ENCODE measurements at regions not wholly inside any gene's neighbourhood (a gene's known extent, or its start where the extent isn't known, plus 50 kb on each side); places are given as distances from the start of the nearest gene placed in this dataset.

GRCh38 chr1:76012341-76013205 lies 62.0 kb upstream of the ST6GALNAC3 start:
- BruUV-seq (replicated peaks), result no TSS peak
- intact Hi-C loops (cut with micrococcal nuclease; ENCODE audit: unreplicated experiment), result no loop called here
- no peak overlapping the region for H3K4me2 ChIP-seq (ENCODE audit: low read length)

GRCh38 chr1:76013206-76013581 lies 61.4 kb upstream of the ST6GALNAC3 start:
- no peaks in the 10 kb centered on the region for H3K4me1 ChIP-seq (ENCODE audit: insufficient read depth, low read length, poor library complexity, severe bottlenecking)
- POLR2A ChIA-PET, result no interaction called here
- no peaks in the 10 kb centered on the region for H4K20me1 ChIP-seq (ENCODE audit: insufficient read depth, low read length)
- H3K36me3 ChIP-seq (ENCODE audit: insufficient read depth, low read length), result no peaks in the 10 kb centered on the region
- no peak for DNase-seq (ENCODE audit: low spot score)
- H3K4me2 ChIP-seq (ENCODE audit: low read length), result no peak overlapping the region
- CTCF ChIA-PET (ENCODE audit: unreplicated experiment), result no interaction called here
- intact Hi-C loops (cut with micrococcal nuclease; ENCODE audit: unreplicated experiment), result no loop called here
- no peak overlapping the region for H2AFZ ChIP-seq (ENCODE audit: low read length)
- no peaks in the 10 kb centered on the region for H3K9me2 ChIP-seq (ENCODE audit: insufficient read depth, low read length)
- H3K4me3 ChIP-seq (ENCODE audit: low read depth, low read length, poor library complexity, severe bottlenecking), result no peak overlapping the region
- H3K9me3 ChIP-seq (ENCODE audit: low read length), result no peaks in the 10 kb centered on the region
- no TSS peak for BruUV-seq (replicated peaks)
- TF ChIP-seq CTCF (conservative IDR thresholded peaks at IDR 0.05; ENCODE audit: low read length) (no peak), EZH2phosphoT487 (IDR thresholded peaks at IDR 0.05; ENCODE audit: borderline replicate concordance, low read depth, low read length) (no peak)
- H3K79me2 ChIP-seq (ENCODE audit: insufficient read depth, low read depth, low read length), result no peaks in the 10 kb centered on the region
- no peak overlapping the region for H3K27ac ChIP-seq (ENCODE audit: low read depth, low read length, poor library complexity, severe bottlenecking)

More at GRCh38 chr1:76012341-76013205, 62.0 kb upstream of the ST6GALNAC3 start:
- POLR2A ChIA-PET, result no interaction called here
- Histone ChIP-seq H3K36me3 (ENCODE audit: insufficient read depth, low read length) (no peaks in the 10 kb centered on the region), H3K9me2 (ENCODE audit: insufficient read depth, low read length) (no peaks in the 10 kb centered on the region), H2AFZ (ENCODE audit: low read length) (no peak overlapping the region), H4K20me1 (ENCODE audit: insufficient read depth, low read length) (no peaks in the 10 kb centered on the region), H3K79me2 (ENCODE audit: insufficient read depth, low read depth, low read length) (no peaks in the 10 kb centered on the region), H3K4me1 (ENCODE audit: insufficient read depth, low read length, poor library complexity, severe bottlenecking) (no peaks in the 10 kb centered on the region), H3K27ac (ENCODE audit: low read depth, low read length, poor library complexity, severe bottlenecking) (no peak overlapping the region), H3K4me3 (ENCODE audit: low read depth, low read length, poor library complexity, severe bottlenecking) (no peak overlapping the region), H3K9me3 (ENCODE audit: low read length) (no peaks in the 10 kb centered on the region)
- no peak for DNase-seq (ENCODE audit: low spot score)
- CTCF ChIA-PET (ENCODE audit: unreplicated experiment), result no interaction called here
- TF ChIP-seq CTCF (conservative IDR thresholded peaks at IDR 0.05; ENCODE audit: low read length) (no peak), EZH2phosphoT487 (IDR thresholded peaks at IDR 0.05; ENCODE audit: borderline replicate concordance, low read depth, low read length) (no peak)

GRCh38 chr1:76015478-76016103 lies 59.0 kb upstream of the ST6GALNAC3 start:
- Histone ChIP-seq H3K36me3 (ENCODE audit: insufficient read depth, low read length) (no peaks in the 10 kb centered on the region), H3K4me1 (ENCODE audit: insufficient read depth, low read length, poor library complexity, severe bottlenecking) (no peaks in the 10 kb centered on the region), H3K4me3 (ENCODE audit: low read depth, low read length, poor library complexity, severe bottlenecking) (no peak overlapping the region), H3K9me3 (ENCODE audit: low read length) (no peaks in the 10 kb centered on the region), H3K27ac (ENCODE audit: low read depth, low read length, poor library complexity, severe bottlenecking) (no peak overlapping the region), H2AFZ (ENCODE audit: low read length) (no peak overlapping the region), H3K79me2 (ENCODE audit: insufficient read depth, low read depth, low read length) (no peaks in the 10 kb centered on the region), H3K4me2 (ENCODE audit: low read length) (no peak overlapping the region), H4K20me1 (ENCODE audit: insufficient read depth, low read length) (no peaks in the 10 kb centered on the region), H3K9me2 (ENCODE audit: insufficient read depth, low read length) (no peaks in the 10 kb centered on the region)
- intact Hi-C loops (cut with micrococcal nuclease; ENCODE audit: unreplicated experiment), result no loop called here
- TF ChIP-seq EZH2phosphoT487 (IDR thresholded peaks at IDR 0.05; ENCODE audit: borderline replicate concordance, low read depth, low read length) (no peak), CTCF (conservative IDR thresholded peaks at IDR 0.05; ENCODE audit: low read length) (no peak)
- DNase-seq (ENCODE audit: low spot score), result no peak
- BruUV-seq (replicated peaks), result no TSS peak
- CTCF ChIA-PET (ENCODE audit: unreplicated experiment), result no interaction called here
- POLR2A ChIA-PET, result no interaction called here

All from OCI-LY7 (cell line).